HL-60 (cell line): ENCODE measurements at regions not wholly inside any gene's neighbourhood (a gene's known extent, or its start where the extent isn't known, plus 50 kb on each side); places are given as distances from the start of the nearest gene placed in this dataset.
"Not testable (repeated sequence)": the region's sequence is repeated elsewhere in the genome, so short reads cannot be mapped to it uniquely, and the experiment has no call there.

Experiments used
- DNase-seq, 2 experiments: peaks; one replicate each; pipeline ENCODE4 v3.0.0-alpha.2; 2010 to 2020; ENCODE audit warnings: low read depth in 1 of 2, low spot score in 1 of 2
- H3K27ac ChIP-seq: fragments of 250-450 bp; sonication (Bioruptor Pico); replicated peaks from 2 replicates; pipeline ENCODE4 v1.5.1; 2020; ENCODE audit warnings: mild to moderate bottlenecking, moderate library complexity
- H3K27me3 ChIP-seq: fragments of 250-450 bp; sonication (Bioruptor Pico); 2 replicates; pipeline ENCODE4 v1.5.1; 2021; ENCODE audit warnings: mild to moderate bottlenecking, moderate library complexity; ENCODE audit not compliant: insufficient read depth, poor library complexity, severe bottlenecking
- H3K4me3 ChIP-seq: replicated peaks from 2 replicates; pipeline ENCODE4 v1.5.1; 2011; ENCODE audit warnings: mild to moderate bottlenecking, control low read depth, low read length; ENCODE audit not compliant: insufficient read depth
- GABPA ChIP-seq: IDR thresholded peaks from 2 replicates; pipeline ENCODE4 v1.6.1; 2012; ENCODE audit warnings: low read depth
- POLR2AphosphoS5 ChIP-seq: IDR thresholded peaks from 2 replicates; pipeline ENCODE4 v1.6.1; 2012; ENCODE audit warnings: low read depth
- REST ChIP-seq: IDR thresholded peaks from 2 replicates; pipeline ENCODE4 v1.6.1; 2012; ENCODE audit warnings: low read depth; ENCODE audit not compliant: insufficient replicate concordance
- SPI1 ChIP-seq: IDR thresholded peaks from 2 replicates; pipeline ENCODE4 v1.6.1; 2012; ENCODE audit warnings: low read depth, mild to moderate bottlenecking, borderline replicate concordance
- TF ChIP-seq, protein P1 (sequence below): IDR thresholded peaks from one replicate; pipeline ENCODE4 v1.5.1; 2011; ENCODE audit warnings: low read length, control low read depth, inconsistent platforms; ENCODE audit not compliant: insufficient read depth

DNA sequence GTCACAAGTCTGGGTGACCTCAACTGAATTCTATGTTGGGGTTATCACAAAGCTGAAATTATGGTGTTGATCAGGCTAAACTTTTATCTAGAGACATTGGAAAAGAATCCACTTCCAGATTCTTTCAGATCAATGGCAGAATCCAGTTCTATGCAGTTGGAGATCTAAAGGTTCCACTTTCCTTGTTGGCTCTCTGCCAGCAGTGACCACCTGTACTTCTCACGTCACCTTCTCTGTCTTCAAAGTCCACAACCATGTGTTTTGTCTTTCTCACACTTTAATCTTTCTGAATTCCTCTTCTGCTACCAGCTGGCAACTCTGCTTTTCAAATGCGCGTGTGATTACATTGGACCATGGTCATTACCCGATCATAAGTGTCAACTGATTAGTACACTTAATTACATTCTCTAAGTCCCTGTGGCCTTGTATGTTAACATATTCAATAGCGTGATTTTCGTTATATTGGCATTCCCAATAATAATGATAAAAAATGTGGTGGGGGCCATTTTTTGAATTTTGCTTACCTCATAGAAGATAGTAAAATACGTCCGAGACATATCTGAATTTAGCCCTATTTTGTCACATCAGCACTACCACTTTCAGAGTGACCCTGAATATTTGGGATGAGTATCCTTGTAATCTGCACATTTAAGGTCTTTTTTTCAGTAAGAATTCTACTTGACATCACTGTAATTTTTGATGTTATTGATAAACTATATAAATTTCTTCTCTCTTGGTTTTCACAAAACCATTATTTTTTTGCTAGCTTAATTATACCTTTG, 73.7 kb upstream of the PRDM9 start:
- H3K4me3 ChIP-seq, result no peak overlapping the region
- no peak for DNase-seq
- TF ChIP-seq REST (no peak), SPI1 (no peak), GABPA (no peak), POLR2AphosphoS5 (no peak)
- TF ChIP-seq, protein P1, sequence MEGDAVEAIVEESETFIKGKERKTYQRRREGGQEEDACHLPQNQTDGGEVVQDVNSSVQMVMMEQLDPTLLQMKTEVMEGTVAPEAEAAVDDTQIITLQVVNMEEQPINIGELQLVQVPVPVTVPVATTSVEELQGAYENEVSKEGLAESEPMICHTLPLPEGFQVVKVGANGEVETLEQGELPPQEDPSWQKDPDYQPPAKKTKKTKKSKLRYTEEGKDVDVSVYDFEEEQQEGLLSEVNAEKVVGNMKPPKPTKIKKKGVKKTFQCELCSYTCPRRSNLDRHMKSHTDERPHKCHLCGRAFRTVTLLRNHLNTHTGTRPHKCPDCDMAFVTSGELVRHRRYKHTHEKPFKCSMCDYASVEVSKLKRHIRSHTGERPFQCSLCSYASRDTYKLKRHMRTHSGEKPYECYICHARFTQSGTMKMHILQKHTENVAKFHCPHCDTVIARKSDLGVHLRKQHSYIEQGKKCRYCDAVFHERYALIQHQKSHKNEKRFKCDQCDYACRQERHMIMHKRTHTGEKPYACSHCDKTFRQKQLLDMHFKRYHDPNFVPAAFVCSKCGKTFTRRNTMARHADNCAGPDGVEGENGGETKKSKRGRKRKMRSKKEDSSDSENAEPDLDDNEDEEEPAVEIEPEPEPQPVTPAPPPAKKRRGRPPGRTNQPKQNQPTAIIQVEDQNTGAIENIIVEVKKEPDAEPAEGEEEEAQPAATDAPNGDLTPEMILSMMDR, result no peak
- H3K27ac ChIP-seq, result no peak overlapping the region
- H3K27me3 ChIP-seq, result no peaks in the 10 kb centered on the region

GRCh38 chr5:23428705-23429104, 78.7 kb upstream of the PRDM9 start:
- TF ChIP-seq SPI1 (no peak), REST (no peak), POLR2AphosphoS5 (no peak), GABPA (no peak)
- TF ChIP-seq, protein P1, result no peak
- no peak for DNase-seq
- Histone ChIP-seq H3K27ac (no peak overlapping the region), H3K4me3 (no peak overlapping the region), H3K27me3 (no peaks in the 10 kb centered on the region)

- DNase-seq, H3K27me3 ChIP-seq, H3K4me3 ChIP-seq, H3K27ac ChIP-seq: not testable (repeated sequence)
These were observed 87.2 kb upstream of the PRDM9 start for GRCh38 chr5:23420214-23420613.

GRCh38 chr5:23419115-23419514, 88.3 kb upstream of the PRDM9 start:
- TF ChIP-seq REST (no peak), POLR2AphosphoS5 (no peak), SPI1 (no peak), GABPA (no peak)
- TF ChIP-seq, protein P1, result no peak
- no peaks in the 10 kb centered on the region for H3K27me3 ChIP-seq
- no peak for DNase-seq
- no peak overlapping the region for H3K4me3 ChIP-seq
- no peak overlapping the region for H3K27ac ChIP-seq
